Epidermal melanocyte (primary cell): ENCODE measurements at regions not wholly inside any gene's neighbourhood (a gene's known extent, or its start where the extent isn't known, plus 50 kb on each side); places are given as distances from the start of the nearest gene placed in this dataset.

Source experiments
- DNase-seq: peaks from one replicate; pipeline ENCODE4 v3.0.0; 2011; ENCODE audit warnings: low spot score; ENCODE audit not compliant: insufficient read length

DNA sequence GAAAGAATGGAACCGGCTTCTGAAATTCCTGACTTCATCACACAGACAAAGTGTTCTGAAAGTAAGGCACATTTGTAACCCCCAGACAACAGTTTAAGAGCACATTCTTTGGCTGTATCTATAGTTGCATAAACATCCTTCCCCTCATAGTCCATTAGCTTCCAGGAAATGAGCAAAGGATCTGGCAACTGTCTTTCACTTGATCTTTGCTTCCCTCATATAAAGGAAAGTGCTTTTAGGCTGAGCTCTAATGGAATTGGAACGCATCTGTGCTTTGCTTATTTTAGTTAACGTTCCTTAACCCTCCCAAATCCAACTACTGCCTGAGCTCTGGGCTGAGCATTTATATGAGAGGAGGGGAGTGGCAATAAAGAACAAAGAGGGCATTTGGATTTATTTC is 76.9 kb upstream of the API5 start:
- DNase-seq: no peak

DNA sequence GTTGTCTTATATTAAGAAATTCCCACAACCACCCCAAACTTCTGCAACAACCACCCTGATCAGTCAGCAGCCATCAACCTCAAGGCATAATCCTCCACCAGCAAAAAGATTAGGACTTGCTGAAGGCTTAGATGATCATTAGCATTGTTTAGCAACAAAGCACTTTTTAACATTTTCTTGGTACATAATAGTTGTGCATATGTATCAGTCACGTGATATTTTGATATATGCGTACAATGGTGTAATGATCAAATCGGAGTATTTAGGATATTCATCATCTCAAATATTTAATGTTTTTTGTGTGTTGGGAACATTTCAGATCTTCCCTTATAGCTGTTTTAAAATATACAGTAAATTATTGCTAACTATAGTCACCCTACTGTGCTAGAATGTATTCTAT is 73.5 kb upstream of the API5 start:
- DNase-seq: no peak

DNA sequence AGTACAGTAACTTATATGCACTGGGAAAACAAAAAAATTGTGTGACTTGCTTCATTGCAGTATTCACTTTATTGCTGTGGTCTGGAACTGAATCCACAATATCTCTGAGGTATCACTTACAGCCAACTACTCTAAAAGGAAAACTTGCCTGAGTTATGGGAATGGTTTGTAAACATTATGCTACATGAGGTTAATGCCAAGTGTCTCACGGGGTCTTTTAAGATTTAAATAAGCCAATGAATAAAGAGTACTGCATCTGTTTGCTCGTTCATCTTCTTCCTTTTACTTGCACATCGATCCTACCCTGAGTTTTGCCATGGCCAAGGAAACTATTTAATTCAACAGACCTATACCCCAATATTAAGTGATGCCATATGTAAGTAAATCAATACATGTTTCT is 72.0 kb upstream of the API5 start:
- no peak for DNase-seq

DNA sequence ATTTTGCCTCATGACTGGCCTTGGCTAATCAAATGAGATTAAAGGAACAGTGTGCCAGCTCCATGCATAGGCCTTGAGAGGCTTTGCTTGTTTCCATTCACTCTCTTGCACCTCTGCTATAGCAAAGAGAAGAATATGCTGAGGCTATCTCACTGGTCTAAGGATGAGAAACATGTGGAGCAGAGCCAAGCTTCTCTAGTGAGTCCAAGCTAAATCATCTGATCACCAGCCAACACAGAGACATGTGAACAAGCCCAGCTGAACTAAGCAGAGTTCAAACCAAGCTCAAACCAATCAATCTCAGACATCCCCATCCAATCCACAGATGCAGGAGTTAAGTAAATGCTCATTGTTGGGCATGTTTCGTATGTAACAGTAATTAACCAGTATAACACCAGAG is 69.4 kb upstream of the API5 start:
- DNase-seq: no peak

DNA sequence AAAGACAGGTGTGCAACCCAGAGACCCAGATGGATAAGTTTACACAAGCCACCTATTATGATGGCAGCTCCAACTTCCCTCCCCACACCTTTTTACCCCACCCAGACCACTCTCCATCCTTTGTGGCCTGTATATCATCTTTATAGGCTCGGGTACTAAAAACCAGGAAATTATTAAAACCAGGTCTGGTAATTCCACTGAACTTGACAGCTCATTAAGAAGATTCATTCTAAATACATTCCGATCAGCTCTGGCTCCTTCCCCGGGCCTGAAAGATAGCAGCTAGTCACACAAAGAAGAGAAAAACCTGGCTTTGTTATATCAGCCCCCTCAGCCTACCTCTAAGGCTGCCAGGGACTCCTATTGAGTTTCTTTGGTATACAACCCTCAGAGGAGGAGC is 67.9 kb upstream of the API5 start:
- DNase-seq: no peak

DNA sequence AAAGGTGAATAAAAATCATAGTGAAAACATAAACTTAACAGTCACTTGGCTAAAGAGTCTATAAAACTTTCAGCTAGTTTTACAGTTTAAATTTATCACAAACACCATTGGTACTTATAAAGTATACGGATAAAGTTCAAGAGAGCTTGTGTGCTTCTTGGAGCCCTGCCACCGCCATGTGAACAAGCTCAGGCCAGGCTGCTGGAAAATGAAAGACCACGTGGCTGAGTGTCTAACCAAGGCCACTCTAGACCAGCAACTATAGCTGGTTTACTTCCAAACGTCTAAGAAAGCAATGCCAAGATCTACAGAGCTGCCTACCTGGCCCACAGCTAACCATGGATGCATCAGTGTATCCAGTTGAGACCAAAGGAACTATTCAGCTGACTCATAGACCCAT is 66.3 kb upstream of the API5 start:
- DNase-seq: no peak

DNA sequence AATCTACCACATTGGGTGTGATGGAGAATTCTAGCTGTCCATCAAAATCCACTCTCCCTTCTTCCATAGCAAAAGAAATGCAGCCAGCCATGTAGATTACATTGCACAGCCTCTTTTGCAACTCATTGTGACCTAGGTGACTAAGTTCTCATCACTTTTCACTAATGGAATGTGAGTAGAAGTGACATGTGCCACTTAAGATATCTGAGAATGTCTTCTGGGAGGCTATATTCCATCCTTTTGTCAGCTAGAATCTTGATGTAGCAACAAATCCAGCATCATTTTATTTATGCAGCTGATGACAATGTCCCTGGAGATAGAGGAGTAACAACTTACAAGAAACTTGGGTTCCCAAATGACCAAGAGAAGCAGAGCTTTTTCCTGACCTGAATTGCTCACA is 61.5 kb upstream of the API5 start:
- no peak for DNase-seq

DNA sequence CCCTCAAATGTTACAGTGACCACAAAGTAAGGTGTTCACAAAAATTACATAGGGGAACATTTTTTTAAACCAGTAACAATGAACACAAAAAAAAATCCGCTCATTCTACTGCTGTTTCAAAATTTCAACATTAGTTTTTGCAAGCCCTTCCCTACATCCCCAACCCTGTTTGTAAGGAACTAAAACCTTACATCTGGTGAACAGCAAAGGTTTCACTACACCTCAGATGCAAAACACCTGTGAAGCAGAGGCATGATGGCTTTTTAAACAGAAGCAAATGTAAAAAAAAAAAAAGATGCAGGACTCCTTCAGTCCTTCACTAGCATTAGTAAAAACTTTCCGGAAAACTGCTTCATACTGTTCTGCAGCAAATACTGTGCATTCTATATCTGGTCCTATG is 50.0 kb upstream of the API5 start:
- DNase-seq: no peak
